Stimulated activated naive B cell treated with anti-CD40 and anti-IgM and Interleukin-4, amounts not matched to agents 10 μg/mL and 1 μg/mL and 100 μg/mL, for 72 hours (primary cell): ENCODE measurements at regions not wholly inside any gene's neighbourhood (a gene's known extent, or its start where the extent isn't known, plus 50 kb on each side); places are given as distances from the start of the nearest gene placed in this dataset.
"Not testable (repeated sequence)": the region's sequence is repeated elsewhere in the genome, so short reads cannot be mapped to it uniquely, and the experiment has no call there.

Source experiments
- ATAC-seq, 2 donors: fragments of 150-1000 bp; cut with Tn5 transposase; replicated peaks; 2 replicates each; pipeline ENCODE4 v1.10.0; 2021; ENCODE audit warnings: moderate library complexity in 1 of 2
- DNase-seq: peaks from one replicate; pipeline ENCODE4 v3.0.0; 2021
- H3K27ac Mint-ChIP-seq: one replicate; pipeline ENCODE4 v1.8.0; 2022; ENCODE audit warnings: mild to moderate bottlenecking, mixed read lengths
- H3K27me3 Mint-ChIP-seq, 2 donors: one replicate each; pipeline ENCODE4 v1.8.0; 2022; ENCODE audit warnings: mixed read lengths in 2 of 2
- H3K36me3 Mint-ChIP-seq, 2 donors: one replicate each; pipeline ENCODE4 v1.8.0; 2022; ENCODE audit warnings: mixed read lengths in 2 of 2, mild to moderate bottlenecking in 1 of 2
- H3K4me1 Mint-ChIP-seq, 2 donors: one replicate each; pipeline ENCODE4 v1.8.0; 2022; ENCODE audit warnings: mixed read lengths in 2 of 2, mild to moderate bottlenecking in 1 of 2
- H3K4me3 Mint-ChIP-seq, 2 donors: one replicate each; pipeline ENCODE4 v1.8.0; 2022; ENCODE audit warnings: mild to moderate bottlenecking in 2 of 2, mixed read lengths in 2 of 2, moderate library complexity in 1 of 2
- H3K9me3 Mint-ChIP-seq, 2 donors: one replicate each; pipeline ENCODE4 v1.8.0; 2022; ENCODE audit warnings: mixed read lengths in 2 of 2, mild to moderate bottlenecking in 1 of 2

- H3K36me3 Mint-ChIP-seq, H3K4me3 Mint-ChIP-seq, DNase-seq, ATAC-seq, H3K4me1 Mint-ChIP-seq, H3K9me3 Mint-ChIP-seq: not testable (repeated sequence)
- Mint-ChIP-seq H3K27ac (peak overlapping the region; percentile 42), H3K27me3 (peaks cover 29 to 39% of the 10 kb centered on the region in 2 donors)
These were observed 503.9 kb downstream of the PRIM2 start for GRCh38 chr6:57821325-57821724.

GRCh38 chr6:57822448-57822847 is 505.0 kb downstream of the PRIM2 start:
- H3K9me3 Mint-ChIP-seq, H3K36me3 Mint-ChIP-seq, DNase-seq: not testable (repeated sequence)

GRCh38 chr6:57822896-57823358 is 505.5 kb downstream of the PRIM2 start:
- H3K27me3 Mint-ChIP-seq, result peaks cover 30 to 39% of the 10 kb centered on the region in 2 donors
- H3K4me1 Mint-ChIP-seq, result peaks cover 0 to 2% of the 10 kb centered on the region in 2 donors
- H3K4me3 Mint-ChIP-seq, result no peak overlapping the region
- peaks cover 0 to 4% of the 10 kb centered on the region in 2 donors for H3K36me3 Mint-ChIP-seq
- DNase-seq, result no peak
- peak overlapping the region; percentile 9 for H3K27ac Mint-ChIP-seq
- ATAC-seq, result no peak
- H3K9me3 Mint-ChIP-seq, result peaks cover 0 to 2% of the 10 kb centered on the region in 2 donors

More at GRCh38 chr6:57822448-57822847, 505.0 kb downstream of the PRIM2 start:
- not testable (repeated sequence) for ATAC-seq, H3K4me1 Mint-ChIP-seq, H3K4me3 Mint-ChIP-seq
- Mint-ChIP-seq H3K27me3 (peaks cover 30 to 39% of the 10 kb centered on the region in 2 donors), H3K27ac (peak overlapping the region; percentile 73)

GRCh38 chr6:57837622-57838209 is 520.3 kb downstream of the PRIM2 start:
- H3K9me3 Mint-ChIP-seq, H3K27me3 Mint-ChIP-seq, H3K4me1 Mint-ChIP-seq, H3K27ac Mint-ChIP-seq, DNase-seq, H3K4me3 Mint-ChIP-seq, ATAC-seq, H3K36me3 Mint-ChIP-seq: not testable (repeated sequence)

- H3K9me3 Mint-ChIP-seq, H3K4me1 Mint-ChIP-seq, ATAC-seq, H3K27ac Mint-ChIP-seq, H3K27me3 Mint-ChIP-seq, H3K4me3 Mint-ChIP-seq, H3K36me3 Mint-ChIP-seq, DNase-seq: not testable (repeated sequence)
These were observed 524.1 kb downstream of the PRIM2 start for GRCh38 chr6:57841551-57841950.

- H3K27ac Mint-ChIP-seq, H3K4me1 Mint-ChIP-seq, ATAC-seq: not testable (repeated sequence)
These were observed 536.4 kb downstream of the PRIM2 start for GRCh38 chr6:57853745-57854407.

GRCh38 chr6:57860481-57861315 is 543.3 kb downstream of the PRIM2 start:
- H3K9me3 Mint-ChIP-seq, H3K27ac Mint-ChIP-seq, H3K4me3 Mint-ChIP-seq, H3K36me3 Mint-ChIP-seq, ATAC-seq, H3K4me1 Mint-ChIP-seq, H3K27me3 Mint-ChIP-seq, DNase-seq: not testable (repeated sequence)

More at GRCh38 chr6:57853745-57854407, 536.4 kb downstream of the PRIM2 start:
- H3K9me3 Mint-ChIP-seq, DNase-seq, H3K4me3 Mint-ChIP-seq, H3K36me3 Mint-ChIP-seq: not testable (repeated sequence)
- peaks cover 6 to 12% of the 10 kb centered on the region in 2 donors for H3K27me3 Mint-ChIP-seq

GRCh38 chr6:57870083-57870482 is 552.7 kb downstream of the PRIM2 start:
- H3K36me3 Mint-ChIP-seq, DNase-seq, H3K27ac Mint-ChIP-seq, H3K27me3 Mint-ChIP-seq, H3K4me1 Mint-ChIP-seq, ATAC-seq, H3K9me3 Mint-ChIP-seq, H3K4me3 Mint-ChIP-seq: not testable (repeated sequence)

- not testable (repeated sequence) for H3K36me3 Mint-ChIP-seq, ATAC-seq, H3K9me3 Mint-ChIP-seq, H3K4me1 Mint-ChIP-seq, H3K27ac Mint-ChIP-seq, DNase-seq, H3K27me3 Mint-ChIP-seq, H3K4me3 Mint-ChIP-seq
These were observed 556.0 kb downstream of the PRIM2 start for GRCh38 chr6:57873424-57873823.

GRCh38 chr6:57876659-57877058 is 559.2 kb downstream of the PRIM2 start:
- DNase-seq, H3K27ac Mint-ChIP-seq, H3K9me3 Mint-ChIP-seq, H3K4me1 Mint-ChIP-seq, H3K4me3 Mint-ChIP-seq, H3K36me3 Mint-ChIP-seq, ATAC-seq, H3K27me3 Mint-ChIP-seq: not testable (repeated sequence)

- not testable (repeated sequence) for ATAC-seq, H3K9me3 Mint-ChIP-seq, H3K27ac Mint-ChIP-seq, H3K27me3 Mint-ChIP-seq, H3K4me3 Mint-ChIP-seq, H3K4me1 Mint-ChIP-seq, H3K36me3 Mint-ChIP-seq, DNase-seq
These were observed 560.3 kb downstream of the PRIM2 start for GRCh38 chr6:57877729-57878128.

GRCh38 chr6:57878792-57879191 is 561.4 kb downstream of the PRIM2 start:
- H3K27me3 Mint-ChIP-seq, H3K36me3 Mint-ChIP-seq, H3K4me3 Mint-ChIP-seq, H3K9me3 Mint-ChIP-seq, DNase-seq, H3K4me1 Mint-ChIP-seq, H3K27ac Mint-ChIP-seq: not testable (repeated sequence)
- ATAC-seq, result peak; percentile 70 to 78

- not testable (repeated sequence) for H3K4me3 Mint-ChIP-seq, H3K27me3 Mint-ChIP-seq, H3K4me1 Mint-ChIP-seq, DNase-seq, H3K9me3 Mint-ChIP-seq, H3K36me3 Mint-ChIP-seq, H3K27ac Mint-ChIP-seq
- ATAC-seq, result peak; percentile 44 to 64
These were observed 581.4 kb downstream of the PRIM2 start for GRCh38 chr6:57898850-57899249.

- DNase-seq, ATAC-seq, H3K4me3 Mint-ChIP-seq, H3K9me3 Mint-ChIP-seq, H3K4me1 Mint-ChIP-seq, H3K27ac Mint-ChIP-seq, H3K27me3 Mint-ChIP-seq, H3K36me3 Mint-ChIP-seq: not testable (repeated sequence)
These were observed 583.4 kb downstream of the PRIM2 start for GRCh38 chr6:57900687-57901399.
